Erythroblast (primary cell): ENCODE measurements at regions not wholly inside any gene's neighbourhood (a gene's known extent, or its start where the extent isn't known, plus 50 kb on each side); places are given as distances from the start of the nearest gene placed in this dataset.

Experiments used
- DNase-seq, 2 experiments: peaks; one replicate each; lab custom pipeline; 2025; lab: John Stamatoyannopoulos, UW
- GATA1 ChIP-seq: IDR thresholded peaks from 2 replicates; pipeline ENCODE4 v1.6.1; 2011; ENCODE audit warnings: low read depth, mild to moderate bottlenecking, control low read depth, low read length, moderate library complexity
- POLR2A ChIP-seq: IDR thresholded peaks from 2 replicates; pipeline ENCODE4 v1.6.1; 2011; ENCODE audit warnings: mild to moderate bottlenecking, low read length

DNA sequence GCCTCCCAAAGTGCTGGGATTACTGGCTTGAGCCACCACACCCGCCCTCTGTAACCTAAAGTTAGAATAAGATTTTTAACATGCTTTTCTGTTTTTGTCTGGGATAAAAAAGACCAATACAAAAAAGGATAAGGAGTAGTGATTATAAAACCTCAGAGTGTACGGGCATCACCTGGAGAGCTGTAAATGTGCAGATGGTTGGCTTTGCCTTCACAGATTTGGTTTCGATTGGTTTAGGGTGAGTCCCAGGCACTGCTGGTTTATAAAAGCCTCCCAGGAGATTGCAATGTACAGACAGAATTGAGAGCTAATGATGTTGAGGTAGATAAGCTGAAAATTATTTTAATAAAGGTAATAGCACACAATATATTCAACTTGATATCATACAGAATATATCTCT is 289.7 kb upstream of the FSHR start:
- DNase-seq = no peak
- TF ChIP-seq POLR2A = no peak
- TF ChIP-seq GATA1 = no peak

DNA sequence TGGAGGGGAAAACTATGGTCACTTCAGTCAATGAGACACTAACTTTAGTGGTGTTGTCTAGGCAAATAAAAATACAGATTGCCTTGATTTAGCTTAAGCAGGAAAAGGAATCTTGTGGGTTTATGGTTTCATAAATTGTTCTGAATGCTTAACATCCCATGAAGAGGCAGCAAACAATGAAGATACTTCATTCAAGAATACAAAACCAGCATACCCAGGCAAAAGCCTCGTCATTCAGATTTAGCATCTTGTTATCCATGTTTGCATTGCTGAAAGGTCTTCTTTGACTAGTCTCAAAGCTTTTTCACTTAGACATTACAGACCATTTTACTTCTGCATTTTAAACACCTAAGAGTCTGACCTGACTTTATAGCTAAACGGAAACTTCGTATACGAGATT is 272.7 kb upstream of the FSHR start:
- no peak for DNase-seq
- TF ChIP-seq POLR2A (no peak), GATA1 (no peak)

GRCh38 chr2:49416252-49416651 is 261.9 kb upstream of the FSHR start:
- no peak for DNase-seq

DNA sequence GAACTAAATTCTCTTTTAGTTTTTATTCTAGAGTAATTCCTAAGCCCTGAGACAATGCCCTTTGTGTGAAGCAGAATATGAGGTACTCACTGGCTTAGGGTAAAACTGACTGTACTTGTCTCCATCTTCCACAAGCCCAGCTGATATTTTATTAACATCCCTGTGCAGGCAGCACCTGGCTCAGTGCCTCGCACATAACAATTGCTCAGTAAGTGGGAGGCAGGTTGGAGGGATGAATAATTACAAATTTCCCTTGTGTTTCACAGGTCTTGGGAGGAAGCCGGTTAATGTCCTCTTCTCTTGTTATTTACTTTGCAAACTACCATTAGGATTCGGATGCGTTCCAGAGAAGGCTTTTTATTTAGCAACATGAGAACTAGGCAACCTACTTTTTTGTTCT is 249.8 kb upstream of the FSHR start:
- DNase-seq = no peak
- TF ChIP-seq POLR2A (no peak), GATA1 (no peak)

More at GRCh38 chr2:49416252-49416651, 261.9 kb upstream of the FSHR start:
- no peak for TF ChIP-seq POLR2A
- TF ChIP-seq GATA1 = no peak

- TF ChIP-seq GATA1 = no peak
- TF ChIP-seq POLR2A = no peak
- DNase-seq = no peak
These were observed 249.3 kb upstream of the FSHR start for GRCh38 chr2:49403637-49404036.

DNA sequence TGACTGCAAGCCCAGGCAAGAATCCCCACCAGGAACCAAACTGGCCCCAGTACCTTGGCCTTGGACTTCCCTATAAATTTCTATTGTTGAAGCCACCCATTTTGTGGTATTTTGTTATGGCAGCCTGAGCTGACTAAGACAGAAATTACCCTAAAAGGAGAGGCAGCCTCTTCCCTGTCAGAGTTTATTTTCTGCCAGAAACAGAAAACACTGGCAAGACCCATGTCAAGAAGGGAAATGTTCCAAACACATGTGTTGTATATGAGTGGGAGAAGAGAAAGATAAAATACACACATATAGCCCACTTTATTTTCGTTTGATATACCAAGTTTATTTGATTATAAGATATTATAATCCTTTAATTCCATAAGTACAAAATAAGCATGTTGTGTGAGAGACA is 225.1 kb upstream of the FSHR start:
- TF ChIP-seq POLR2A (no peak), GATA1 (no peak)
- no peak for DNase-seq

DNA sequence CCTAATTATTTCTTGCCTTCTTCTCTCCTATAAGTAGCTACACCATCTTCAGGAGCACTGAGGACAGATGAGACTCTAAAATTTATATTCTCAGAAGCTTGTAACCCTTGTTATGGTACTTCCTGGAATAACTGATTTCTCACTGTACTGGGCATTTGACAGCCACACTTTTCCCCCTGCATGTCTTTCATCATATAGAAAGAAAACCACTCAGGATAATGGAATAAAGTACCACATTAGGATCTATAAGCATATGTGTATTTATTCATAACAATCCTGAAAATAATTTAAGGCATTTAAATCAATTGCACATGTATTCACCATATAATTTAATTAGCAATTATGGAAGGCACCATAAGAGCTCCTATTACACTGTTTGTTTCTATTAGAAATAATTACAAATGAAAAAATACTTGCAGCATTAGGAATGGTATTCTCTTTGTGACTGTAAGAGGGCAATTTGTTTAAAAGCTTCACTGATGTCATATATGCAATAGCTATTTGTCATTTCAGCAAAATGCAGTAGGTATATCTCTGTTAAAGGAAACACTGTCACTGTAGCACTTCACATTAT is 216.9 kb upstream of the FSHR start:
- TF ChIP-seq POLR2A (no peak), GATA1 (no peak)
- DNase-seq = no peak

- TF ChIP-seq GATA1 (no peak), POLR2A (no peak)
- no peak for DNase-seq
These were observed 215.3 kb upstream of the FSHR start for GRCh38 chr2:49369650-49370049.

DNA sequence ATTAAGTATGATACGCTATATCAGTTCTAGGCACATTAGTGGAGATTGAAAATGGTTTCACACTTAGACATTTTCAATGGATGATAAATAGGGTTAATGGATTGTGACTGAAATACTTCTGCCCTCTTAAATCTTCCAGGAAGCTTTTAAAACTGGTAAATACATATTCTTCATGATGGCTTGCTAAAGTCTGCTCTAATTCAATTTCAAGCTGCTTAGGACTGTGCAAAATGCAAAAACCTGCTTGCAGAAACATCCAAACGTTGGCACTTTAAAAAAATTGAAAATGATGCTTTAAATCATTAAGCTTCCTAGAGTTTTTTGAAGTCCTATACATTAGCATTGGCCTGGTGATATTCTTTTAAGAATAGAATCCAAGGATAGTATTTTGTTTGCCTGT is 214.8 kb upstream of the FSHR start:
- TF ChIP-seq GATA1 = no peak
- no peak for TF ChIP-seq POLR2A
- DNase-seq = no peak

DNA sequence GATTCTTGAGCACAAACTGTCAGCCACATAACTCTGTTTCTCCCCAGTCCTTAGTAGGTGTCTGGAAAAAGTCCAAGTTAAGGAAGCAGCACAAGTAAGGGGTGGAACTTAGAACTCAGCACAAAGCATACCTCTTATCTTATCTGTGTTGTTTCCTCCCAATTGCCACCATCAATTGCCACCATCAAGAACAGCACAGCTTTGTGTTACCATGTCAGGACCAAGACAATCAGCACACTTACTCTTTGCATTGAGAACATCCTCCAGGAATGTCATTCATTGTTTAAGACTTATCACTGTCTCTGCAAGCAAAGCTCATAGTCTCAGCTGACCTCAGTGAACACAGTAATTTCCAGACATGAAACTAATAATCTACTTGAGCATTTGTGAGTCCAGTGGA is 212.7 kb upstream of the FSHR start:
- TF ChIP-seq POLR2A (no peak), GATA1 (no peak)
- DNase-seq = no peak

DNA sequence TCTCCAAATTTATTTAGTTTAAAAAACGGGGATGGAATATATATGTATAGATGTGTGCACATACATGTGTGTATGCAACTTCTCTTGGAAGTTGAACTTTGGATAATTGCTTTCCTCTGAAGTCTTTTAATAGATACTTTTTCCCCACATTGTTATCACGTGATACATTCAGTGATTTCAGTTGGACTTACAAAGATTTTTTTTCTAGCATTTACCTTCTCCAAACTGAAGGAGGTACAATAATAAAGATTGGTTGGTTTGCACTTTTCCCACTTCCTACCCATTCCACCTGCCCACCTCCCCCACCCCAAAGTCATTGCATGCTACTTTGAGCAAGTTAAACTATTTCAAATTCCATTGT is 206.1 kb upstream of the FSHR start:
- no peak for DNase-seq
- TF ChIP-seq GATA1 (no peak), POLR2A (no peak)

DNA sequence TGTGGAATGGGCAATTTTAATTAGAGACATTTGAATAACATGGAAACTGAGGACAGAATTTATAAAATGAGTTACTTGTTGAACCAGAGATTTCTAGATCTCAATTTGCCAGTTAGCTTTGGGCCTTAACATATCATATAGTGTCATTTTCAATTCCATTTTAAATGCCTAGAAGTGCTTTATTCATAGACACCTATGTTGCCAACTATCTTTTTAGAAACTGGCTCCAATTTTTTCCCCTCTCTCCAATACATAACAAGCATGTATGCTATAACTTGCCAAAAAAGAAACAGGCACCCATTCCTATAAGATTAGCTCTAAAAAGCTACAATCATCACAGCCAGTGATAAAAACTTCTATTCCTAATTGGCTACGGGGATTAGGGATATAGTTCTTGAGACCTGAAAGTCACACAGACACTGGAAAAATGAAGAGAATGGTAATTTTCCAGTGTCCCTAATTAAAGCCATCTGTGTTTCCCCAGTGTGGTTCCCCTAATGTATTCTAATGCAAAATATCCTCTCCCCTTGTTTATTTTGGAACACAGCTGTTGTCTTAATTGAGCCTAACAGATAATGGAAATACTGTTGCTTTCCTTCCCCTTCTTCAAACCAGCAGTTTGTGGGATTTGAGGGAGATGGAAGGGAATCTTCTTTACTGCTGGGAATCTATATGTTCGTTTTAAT is 205.5 kb upstream of the FSHR start:
- TF ChIP-seq POLR2A = no peak
- no peak for TF ChIP-seq GATA1
- no peak for DNase-seq

DNA sequence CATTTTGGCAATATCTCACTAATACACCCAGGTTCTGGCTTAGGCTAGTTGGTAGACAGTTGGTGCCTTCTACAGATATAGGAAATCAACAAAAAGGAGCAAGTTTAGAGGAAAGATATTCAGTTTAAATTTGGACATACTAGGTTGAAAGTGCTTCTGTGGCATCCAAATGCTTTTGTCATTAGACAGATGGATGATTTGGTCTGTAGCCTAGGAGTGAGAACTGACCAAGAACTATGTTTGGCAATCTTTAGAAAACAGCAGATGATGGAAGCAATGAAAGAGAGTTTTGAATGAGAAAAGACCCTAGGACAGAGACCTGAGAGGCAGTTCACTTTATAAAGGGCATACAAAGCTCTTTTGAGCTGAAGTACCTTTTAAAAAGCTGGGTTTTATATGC is 201.3 kb upstream of the FSHR start:
- no peak for DNase-seq
- TF ChIP-seq GATA1 (no peak), POLR2A (no peak)

GRCh38 chr2:49351560-49351959 is 197.2 kb upstream of the FSHR start:
- DNase-seq = no peak

GRCh38 chr2:49343638-49344037 is 189.3 kb upstream of the FSHR start:
- DNase-seq = no peak
- TF ChIP-seq GATA1 = no peak
- TF ChIP-seq POLR2A = no peak

More at GRCh38 chr2:49351560-49351959, 197.2 kb upstream of the FSHR start:
- TF ChIP-seq GATA1 (no peak), POLR2A (no peak)
